Glomerular visceral epithelial cell (primary cell): ENCODE measurements at regions not wholly inside any gene's neighbourhood (a gene's known extent, or its start where the extent isn't known, plus 50 kb on each side); places are given as distances from the start of the nearest gene placed in this dataset.
"Not testable (repeated sequence)": the region's sequence is repeated elsewhere in the genome, so short reads cannot be mapped to it uniquely, and the experiment has no call there.

Experiments used
- DNase-seq: peaks from one replicate; pipeline ENCODE4 v3.0.0-alpha.2; 2016; ENCODE audit errors: extremely low spot score

DNA sequence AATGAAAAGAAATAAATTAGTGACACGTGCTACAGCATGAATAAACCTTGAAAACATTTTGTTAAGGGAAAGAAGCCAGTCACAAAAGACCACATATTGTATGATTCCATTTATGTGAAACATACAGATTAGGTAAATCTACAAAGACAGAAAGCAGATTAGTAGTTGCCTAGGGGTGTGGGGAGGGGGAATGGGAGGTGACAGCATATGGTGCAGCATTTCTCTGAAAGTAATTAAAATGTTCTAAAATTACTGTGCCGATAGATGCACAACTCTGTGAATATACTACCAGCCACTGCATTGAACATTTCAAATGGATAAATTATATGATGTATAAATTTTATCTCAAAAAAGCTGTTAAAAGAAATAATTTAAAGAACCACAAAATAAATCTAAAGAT, 161.0 kb downstream of the TRIB2 start:
- no peak for DNase-seq

DNA sequence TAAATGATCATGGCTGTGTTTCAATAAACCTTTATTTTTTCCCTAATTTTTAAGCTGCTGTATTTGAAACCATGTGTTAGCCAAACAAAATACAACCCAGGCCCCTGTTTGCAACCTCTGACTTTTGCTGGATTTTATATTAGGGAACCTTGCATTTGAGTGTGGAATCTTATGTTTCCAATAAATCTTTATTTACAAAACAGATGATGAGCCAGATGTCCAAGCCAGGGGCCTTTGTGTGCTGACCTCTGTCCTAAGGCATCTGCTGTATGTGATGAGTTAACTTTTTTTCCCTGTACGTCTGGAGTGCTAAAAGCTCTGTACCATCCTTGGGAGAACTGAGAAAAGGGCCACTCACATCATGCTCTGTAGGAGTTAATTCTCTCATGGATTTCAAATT, 162.9 kb downstream of the TRIB2 start:
- no peak for DNase-seq

DNA sequence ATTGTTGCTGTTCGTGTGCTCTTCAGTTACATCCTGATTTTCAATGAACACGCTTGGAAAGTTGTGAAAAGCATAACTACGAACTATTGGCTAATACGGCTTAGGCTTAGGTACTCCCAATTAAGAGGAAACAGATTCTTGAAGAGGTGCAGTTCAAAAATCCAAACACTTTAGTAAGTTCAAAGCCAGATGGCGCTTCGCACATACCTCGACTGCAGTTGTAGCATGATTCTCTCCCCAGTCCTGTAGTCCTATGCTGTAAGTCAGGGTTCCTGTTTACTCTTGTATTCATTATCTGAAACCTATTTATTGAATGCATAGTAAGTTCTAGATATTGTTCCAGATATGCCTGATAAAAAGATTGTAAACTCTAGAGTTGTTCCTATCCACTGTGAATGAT, 165.2 kb downstream of the TRIB2 start:
- no peak for DNase-seq

DNA sequence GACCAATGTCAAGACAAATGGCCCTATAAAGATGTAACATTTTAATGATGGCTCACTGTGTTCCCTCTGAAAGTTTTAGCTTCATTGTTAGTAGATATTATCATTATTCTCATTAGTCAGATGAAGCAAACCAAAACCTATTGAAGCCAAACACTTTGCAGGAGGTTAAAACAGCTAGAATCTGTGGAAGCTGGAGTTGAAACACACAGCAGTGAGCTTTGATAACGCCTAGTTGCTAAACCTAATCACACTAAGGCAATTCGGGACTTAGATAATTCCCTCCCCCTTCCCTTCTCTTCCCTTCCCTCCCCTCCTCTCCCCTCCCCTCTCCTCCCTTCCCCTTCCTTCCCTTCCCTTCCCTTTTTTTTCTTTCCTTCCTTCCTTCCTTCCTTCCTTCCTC, 165.7 kb downstream of the TRIB2 start:
- no peak for DNase-seq

DNA sequence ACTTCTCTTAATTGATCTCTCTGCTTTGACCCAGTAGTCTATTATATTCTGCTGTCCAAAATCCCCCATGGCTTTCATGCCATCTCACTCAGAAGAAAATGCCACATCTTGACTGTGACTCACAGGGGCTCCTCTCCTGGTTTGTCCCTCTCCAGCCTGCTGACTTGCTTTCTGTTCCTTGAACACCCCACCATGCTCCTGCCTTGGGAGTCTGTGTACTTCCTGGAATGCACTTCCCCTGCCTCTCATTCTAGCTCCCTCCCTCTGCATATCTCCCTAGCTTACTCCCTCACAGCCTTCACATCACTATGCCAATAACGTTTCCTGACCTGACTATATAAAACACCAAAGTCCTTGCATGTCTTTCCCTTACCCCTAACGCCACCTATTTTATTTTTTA, 167.2 kb downstream of the TRIB2 start:
- no peak for DNase-seq

DNA sequence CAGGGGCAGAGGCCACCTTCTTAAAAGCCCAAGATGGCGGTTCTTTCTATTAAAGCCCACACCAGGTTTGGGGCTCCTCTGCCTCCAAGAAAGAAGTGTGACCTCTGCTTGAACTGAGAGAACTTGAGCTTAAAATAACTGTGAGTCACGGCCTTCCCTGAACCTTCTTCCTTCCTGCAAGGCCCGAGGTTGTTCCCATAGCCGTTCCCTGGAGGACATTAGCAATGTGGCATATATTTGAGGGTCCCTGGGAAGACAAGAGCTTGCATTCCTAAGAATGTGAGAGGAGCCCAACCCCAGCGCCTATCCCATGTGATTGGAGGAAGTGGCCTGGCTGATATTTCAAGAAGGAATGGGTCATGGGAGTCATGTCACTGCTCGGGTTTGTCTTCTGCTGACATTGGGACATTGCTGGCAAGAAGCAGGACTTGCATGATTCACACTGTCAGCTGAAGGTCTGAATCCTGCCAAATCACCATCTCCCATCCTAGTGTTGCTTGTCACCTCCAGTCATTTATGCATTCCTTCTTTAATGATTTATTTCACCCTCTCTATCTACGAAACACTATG, 168.1 kb downstream of the TRIB2 start:
- DNase-seq: no peak

DNA sequence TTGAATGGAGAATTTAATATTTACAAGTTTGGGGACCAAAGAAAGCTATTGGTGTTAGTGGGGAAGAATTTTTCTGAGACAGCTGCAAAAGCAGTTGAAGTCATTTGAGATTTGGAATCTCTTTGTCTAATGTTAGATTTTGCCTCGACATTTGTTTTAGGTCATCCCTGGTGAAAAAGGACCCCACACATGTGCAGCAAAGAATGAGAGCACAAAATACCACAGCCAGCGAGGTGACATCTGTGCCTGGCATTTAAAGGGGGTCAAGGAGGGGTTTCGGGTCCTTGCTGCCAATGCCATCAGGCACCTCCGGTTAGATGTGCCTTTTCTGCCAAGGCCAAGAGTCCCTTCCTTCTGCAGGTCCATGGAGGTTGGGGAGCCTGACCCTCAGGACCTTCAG, 173.3 kb downstream of the TRIB2 start:
- DNase-seq: no peak

DNA sequence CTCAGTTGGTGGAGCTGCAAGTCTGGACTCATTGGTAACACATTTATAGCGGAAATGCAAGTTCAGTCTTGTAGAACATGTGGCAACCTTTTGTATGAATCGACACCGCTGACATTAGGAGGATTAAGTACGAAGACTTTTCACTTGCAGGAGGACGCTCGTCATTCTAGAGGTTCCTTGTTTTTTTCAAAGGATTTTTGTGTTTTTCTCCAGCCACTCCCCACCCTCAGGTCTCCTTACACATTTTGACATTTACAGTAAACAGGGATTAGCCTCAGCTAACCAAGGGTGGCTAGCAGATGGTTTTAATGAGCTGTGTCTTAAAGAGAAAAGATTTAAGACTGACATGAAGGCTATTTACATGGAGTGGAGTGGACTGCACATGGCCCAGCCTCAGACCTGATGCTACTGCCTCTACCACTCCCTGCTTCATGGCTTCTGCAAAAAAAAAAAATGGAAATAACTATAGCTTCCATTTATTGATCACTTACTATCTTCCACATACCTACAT, 173.8 kb downstream of the TRIB2 start:
- DNase-seq: no peak

DNA sequence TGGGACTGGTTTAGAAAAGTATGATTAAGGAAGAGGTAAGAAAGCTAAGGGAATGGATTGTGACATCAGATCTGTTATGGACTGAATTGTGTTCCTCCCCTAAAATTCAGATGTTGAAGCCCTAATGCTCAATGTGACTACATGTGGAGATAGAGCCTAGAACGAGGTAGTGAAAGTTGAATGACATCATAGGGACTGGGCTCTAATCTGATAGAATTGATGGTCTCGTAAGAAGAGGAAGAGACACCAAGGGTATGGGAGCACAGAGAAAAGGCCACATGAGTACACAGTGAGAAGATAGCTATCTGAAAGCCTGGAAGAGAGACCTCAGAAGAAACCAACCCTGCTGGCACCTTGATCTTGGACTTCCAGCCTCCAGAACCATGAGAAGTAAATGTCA, 178.3 kb downstream of the TRIB2 start:
- DNase-seq: no peak

DNA sequence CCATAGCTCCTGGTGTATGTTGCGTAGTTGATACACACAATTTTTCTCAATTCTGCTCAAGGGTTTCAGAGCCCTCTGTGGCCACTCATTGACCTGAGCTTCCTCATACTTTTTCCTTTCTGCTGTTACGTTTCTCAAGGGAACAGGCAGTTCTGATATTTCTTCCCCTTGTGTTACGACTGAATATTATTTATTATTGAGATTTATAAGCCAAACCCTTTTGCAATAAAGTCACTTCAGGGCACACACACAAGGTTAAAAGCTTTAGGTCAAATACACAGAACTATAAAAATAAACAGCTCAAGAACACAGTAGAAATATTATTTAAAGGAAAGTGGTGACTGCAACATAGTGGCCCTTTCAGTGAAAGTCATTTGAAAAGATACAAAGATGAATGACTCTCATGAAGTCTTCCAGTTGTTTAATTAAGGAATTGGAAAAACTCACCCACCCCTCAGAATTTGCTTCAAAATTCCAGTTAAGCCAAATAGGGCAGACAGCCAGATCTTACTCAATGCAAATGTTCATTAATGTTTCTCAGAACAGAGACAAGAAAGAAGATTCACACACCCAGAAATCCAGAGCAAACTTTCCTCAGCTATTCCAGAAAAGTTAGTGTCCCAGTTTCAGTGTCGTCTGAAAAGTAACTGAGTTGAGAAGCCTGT, 179.7 kb downstream of the TRIB2 start:
- DNase-seq: no peak

DNA sequence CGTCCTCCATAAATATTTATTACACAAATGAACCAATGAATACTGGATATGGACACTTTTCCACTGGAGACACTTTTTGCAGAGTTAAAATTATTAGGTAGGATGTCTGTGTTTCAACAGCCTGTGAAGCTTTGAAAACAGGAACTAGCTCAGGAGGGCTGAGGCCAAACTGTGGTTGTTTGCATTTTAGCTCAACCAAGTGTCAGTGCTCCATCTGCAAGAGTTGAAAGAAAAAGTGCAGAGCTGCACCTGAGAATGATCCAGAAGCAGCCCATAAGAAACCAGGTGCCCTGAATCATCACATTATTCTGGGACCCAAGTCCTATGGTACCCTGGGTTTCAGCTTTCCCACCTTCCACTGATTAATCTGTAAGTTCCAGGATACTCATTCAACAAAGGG, 180.4 kb downstream of the TRIB2 start:
- no peak for DNase-seq

DNA sequence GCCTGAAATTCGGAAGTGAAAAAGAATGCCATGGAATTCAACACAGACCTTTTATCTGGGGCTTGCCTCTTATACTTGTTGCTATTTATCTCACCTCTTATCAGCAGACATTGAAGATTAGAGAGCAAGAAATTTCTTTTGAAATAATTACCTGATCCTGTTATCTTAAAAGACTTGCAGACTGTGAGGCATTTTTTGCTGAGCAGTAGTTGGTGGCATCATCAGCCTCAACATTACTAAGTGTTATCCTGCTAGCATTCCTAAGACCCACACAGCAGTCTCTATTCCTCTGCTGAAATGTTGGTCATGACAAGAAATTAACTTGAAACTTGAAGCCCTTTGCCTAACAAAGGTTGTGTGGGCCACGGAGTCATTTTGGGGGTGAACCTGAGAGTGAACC, 186.5 kb downstream of the TRIB2 start:
- no peak for DNase-seq

DNA sequence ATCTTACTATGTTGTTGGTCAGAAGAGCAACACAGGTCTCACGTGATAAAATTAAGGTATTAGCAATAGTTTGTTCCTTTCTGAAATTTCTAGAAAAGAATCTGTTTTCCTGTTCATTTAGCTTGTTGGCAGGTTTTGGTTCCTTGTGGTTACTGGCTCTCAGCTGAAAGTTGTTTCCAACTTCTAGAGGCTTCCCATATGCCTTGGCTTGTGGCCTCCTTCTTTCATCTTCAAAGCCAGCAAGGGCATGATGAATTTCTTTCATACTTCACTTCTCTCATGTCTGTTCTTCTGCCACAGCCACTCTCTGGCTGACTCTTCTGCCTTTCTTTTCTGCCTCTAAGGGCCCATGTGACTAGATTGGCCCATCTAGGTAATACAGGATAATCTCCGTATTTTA, 193.7 kb downstream of the TRIB2 start:
- no peak for DNase-seq

DNA sequence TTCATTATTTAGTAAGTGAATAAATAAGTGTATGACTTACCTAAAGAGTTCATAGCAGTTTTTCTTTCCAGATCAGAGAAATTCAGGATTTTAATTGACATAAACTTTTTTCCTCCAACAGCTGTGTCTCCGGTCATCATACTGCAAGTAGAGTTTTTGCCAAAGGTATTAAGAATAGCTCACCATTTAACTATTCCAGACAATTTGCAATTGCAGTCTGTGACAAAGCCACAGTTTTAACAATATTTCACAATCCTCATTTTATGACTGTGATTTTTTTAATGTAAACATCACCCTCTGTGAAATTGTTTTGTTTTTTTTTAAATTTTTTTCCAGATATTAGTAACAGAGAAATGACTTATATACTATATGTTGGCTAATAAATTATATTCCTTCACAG, 199.1 kb downstream of the TRIB2 start:
- no peak for DNase-seq

DNA sequence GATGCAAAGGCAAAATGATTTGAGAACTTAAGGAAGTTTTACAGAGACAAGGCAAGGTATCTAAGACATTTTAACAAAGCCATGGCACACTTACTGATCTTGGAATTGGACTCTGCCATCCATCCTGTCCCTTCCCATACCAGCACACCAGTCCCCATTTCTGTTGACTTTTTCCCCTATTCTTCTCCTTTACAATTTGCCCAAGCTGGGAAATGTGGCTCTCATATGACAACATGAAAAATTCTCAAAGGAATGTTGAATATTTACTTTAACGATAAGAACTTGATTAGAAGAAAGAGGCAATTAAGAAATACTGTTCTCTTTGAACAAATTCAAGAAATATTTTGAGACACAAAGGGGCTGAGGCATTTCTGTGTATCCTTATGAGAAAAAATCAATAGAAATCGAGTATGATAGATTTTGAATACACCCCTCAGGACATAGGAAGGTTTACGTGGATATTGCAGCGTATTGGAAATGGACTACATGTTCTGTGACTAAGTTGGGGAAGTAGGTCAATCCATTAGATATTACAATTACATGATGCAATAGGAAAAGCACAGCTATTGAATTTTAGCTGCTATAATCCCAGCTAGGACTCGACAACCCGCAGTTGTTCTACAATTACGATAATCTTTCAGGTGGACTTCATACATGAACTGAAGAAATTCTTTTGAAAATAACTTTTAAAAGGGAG, 201.6 kb downstream of the TRIB2 start:
- no peak for DNase-seq

DNA sequence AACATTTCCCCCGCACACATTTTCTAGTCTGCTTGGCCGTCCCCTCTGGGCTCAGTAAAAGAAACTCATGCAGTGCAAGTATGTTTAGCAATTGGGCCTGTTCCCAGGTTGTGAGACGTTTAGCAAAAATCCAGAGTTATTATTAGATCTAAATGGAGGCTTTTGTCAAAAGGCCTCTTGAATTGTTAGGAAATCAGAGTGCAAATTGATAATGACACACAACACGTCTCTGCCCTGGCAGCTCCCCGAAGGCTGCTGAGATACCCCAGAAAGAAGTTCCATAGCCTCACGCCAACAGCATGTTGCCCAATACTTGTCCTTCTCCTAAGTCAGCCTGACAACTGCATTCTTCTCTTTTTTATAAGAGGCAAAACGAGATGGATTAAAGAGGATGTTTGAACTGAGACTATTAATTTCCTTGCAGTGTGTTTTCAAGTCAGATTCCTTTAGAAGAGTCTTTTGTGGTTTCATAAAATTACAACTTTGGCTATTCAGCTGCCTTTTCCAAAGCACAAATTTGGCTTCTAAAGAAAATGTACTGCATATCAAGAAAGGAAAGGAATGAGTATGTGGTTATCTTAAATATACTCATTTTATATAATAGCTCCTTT, 202.2 kb downstream of the TRIB2 start:
- DNase-seq: no peak

DNA sequence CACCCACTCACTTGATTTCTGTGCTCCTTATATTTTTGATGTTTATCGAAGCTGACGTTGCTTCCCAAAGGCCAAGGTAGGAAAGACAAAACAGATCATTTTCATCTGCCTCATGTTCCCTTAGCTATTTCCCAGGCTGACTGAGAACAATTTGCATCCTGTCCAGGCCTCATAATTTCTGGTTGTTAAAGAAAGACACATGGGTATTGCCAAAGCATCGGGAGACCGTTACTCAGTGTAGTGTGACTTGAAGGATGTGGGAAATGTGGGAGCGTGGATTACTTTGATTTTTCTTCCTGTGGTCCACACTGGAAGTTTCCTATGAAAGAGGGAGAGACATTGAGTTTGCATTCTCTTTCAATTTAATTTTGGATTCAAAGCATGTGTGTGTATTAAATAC, 204.6 kb downstream of the TRIB2 start:
- no peak for DNase-seq

DNA sequence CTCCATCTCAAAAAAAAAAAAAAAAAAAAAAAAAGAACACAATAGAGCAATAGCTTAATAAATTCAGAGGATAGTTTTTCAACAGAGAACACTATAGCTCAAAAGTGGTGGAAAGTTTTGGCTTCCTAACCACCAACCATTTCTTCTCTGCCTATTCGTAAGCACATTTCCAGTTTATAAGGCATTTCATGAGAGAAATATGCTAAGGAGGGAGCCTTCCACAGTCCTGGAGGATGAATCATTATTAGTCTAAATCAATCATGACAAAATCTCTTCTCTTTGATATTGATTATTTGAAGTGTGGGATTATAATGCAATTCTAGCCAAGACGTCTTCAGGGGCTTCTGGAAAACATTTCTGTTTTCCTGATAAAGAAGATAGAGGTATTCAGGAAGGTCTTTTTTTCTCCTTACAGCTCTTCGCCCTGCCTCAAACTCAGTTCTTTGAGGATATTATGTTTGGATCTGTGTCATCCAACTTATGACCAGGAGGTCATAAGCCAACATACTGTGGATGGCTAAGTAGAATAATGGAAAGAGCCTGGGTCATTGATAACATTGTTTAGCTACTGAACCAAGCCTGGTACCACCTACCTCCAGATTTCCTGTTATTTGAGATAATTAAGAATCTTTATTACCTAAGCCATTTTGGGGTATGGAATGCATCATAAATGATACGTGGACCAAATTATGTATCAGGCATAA, 207.3 kb downstream of the TRIB2 start:
- DNase-seq: no peak

DNA sequence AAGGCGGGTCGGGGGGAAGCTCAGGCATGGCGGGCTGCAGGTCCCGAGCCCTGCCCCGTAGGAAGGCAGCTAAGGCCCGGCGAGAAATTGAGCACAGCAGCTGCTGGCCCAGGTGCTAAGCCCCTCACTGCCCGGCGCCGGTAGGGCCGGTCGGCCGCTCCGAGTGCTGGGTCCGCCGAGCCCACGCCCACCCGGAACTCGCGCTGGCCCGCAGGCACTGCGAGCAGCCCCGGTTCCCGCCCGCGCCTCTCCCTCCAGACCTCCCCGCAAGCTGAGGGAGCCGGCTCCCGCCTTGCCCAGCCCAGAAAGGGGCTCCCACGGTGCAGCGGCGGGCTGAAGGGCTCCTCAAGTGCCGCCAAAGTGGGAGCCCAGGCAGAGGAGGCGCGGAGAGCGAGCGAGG, 209.9 kb downstream of the TRIB2 start:
- not testable (repeated sequence) for DNase-seq

DNA sequence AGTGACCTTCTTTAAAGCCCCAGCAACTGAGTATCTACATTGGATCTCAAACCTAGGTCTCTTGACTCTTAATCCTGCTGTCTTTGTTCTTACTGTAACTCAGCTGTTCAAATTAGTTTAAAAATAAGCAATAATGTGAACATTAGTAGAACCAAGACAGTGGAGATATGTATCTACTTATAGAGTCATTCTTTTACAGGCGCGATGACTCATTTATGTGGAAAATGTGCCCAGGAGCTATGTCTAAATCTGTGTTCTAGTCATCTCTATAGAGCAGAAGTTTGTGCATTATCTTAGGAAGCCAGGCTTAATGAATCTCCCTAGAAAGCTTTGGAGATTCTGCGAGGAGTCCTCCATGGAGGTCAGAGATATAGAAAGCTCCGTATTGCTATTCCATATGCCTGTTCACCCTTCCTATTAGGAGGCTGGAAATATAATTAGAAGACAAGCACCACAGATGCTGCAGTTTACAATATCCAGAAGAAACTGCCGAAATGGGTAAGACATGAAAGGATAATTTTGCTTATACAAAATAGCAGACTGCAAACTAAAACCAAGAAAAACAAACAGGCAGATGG, 211.6 kb downstream of the TRIB2 start:
- DNase-seq: no peak

DNA sequence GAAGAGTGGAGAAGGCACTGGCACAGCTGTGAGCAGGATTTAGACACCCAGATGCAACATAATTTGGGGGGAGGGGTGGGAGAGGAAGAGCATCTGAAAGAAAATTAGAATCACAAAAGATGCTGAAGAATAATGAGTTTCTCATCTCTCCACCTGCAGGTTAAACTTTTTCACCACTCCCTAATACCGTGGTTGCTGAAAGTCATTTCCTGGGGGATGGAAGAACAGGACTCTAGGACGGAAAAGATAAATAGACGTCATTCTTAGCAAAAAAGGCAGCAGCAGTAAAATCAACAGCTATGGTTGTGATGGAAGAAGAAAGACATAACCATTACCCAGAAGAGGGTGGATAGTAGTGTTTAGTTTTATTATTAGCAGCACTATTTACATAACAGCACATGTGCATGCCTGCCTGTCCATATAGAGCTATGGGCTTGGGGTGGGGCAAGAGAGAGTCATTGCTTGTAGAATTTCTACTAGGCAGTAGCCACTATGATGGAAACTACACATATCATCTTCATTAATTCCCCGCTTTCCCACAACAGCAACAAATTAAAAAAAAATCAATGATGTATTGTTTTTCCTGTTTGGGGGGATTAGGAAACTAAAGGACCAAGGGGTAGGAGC, 212.2 kb downstream of the TRIB2 start:
- no peak for DNase-seq
